GM21515 (cell line): ENCODE measurements at regions not wholly inside any gene's neighbourhood (a gene's known extent, or its start where the extent isn't known, plus 50 kb on each side); places are given as distances from the start of the nearest gene placed in this dataset.
A peak's percentile ranks its signal among the peaks of the same experiment; 100 is the strongest.
"Not testable (repeated sequence)": the region's sequence is repeated elsewhere in the genome, so short reads cannot be mapped to it uniquely, and the experiment has no call there.

Source experiments
- ATAC-seq: cut with Tn5 transposase; IDR thresholded peaks from one replicate; pipeline ENCODE4 v1.9.1; 2021; ENCODE audit not compliant: unreplicated experiment

DNA sequence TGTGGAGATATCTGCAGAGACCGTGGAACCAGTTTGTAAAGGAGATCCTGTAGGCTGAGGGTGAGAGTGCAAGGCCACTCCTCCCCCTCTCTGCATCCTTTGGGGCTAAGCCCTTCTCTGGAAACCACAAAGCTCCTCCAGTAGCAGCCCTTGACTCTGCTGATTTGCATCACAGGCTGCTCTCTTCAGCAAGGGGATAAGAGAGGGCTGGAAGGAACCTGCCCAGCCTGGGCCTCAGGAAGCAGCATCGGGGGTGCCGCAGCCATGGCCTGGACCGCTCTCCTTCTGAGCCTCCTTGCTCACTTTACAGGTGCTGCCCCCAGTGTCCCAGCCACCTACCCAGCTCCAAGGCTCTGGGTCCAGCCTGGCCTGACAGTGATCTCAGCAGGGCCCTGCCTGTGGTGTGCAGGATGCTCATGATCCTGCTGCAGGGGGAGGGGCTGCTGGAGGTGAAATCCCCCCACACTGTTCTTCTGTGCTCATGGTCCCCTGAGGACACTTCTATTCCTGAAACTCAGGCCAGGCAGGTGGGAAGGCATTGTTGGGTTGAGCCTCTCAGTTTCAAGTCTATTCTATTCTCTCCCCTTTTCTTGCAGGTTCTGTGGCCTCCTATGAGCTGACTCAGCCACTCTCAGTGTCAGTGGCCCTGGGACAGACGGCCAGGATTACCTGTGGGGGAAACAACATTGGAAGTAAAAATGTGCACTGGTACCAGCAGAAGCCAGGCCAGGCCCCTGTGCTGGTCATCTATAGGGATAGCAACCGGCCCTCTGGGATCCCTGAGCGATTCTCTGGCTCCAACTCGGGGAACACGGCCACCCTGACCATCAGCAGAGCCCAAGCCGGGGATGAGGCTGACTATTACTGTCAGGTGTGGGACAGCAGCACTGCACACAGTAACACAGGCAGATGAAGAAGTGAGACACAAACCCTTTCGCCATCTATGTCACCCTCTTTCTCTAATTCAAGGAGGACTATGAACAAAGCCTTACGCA is 68.5 kb upstream of the IGLL5 start:
- peak; percentile 65 for ATAC-seq

DNA sequence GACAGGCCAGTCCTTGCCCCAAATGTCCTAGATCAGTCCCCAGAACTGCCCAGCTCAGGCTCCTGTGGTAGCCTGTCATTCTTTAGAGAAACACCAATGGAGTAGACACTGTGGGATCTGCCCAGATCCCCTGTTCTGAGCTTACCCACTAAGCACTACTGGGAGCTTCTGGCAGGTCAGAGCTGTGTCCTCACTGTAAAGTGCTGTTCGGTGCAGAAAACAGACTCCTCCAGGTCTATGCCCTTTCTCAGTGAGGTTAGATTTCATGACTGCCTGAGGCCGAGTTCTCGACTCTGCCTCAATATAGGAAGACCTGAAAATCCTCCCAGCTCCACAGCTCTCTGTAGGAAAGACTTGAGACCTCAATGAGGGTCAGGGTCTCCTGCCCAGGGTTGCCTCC is 67.5 kb upstream of the IGLL5 start:
- ATAC-seq: no peak

DNA sequence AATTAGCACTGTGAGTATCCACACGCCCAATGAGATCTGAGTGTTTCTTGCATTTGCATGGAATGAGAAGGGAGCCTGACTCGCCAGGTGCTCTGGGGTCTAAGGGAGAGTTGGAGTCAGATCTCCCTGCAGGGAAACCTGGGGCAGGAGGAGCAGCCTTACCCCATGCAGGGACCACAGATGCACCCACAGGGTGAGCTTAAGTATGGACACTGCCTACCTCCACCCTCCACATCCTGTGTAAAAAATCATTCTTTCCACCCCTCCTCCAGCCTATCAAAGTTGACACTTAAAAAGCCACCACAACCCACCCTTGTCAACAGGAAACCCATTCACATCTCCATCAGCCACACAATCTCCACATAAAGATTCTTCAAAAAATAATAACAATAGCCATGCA is 67.0 kb upstream of the IGLL5 start:
- ATAC-seq: no peak

DNA sequence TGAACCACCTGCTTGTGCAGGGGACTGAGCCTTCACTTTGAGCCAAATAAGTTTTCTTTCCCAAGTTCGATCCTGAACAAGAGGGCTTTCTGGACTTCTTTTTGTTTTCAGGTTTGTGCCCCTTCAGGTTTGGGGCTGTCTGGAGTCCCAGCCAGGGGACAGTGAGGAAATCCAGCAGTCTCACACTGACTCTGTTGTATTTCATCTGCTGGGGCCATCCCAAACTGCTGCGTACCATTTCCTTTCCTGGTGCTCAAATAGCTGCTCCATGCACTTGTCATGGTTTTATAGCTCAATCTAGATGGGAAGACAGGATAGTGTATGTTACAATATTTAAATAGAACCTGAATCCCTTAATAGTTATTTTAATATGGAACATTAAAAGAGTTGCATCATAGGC is 66.3 kb upstream of the IGLL5 start:
- ATAC-seq: no peak

DNA sequence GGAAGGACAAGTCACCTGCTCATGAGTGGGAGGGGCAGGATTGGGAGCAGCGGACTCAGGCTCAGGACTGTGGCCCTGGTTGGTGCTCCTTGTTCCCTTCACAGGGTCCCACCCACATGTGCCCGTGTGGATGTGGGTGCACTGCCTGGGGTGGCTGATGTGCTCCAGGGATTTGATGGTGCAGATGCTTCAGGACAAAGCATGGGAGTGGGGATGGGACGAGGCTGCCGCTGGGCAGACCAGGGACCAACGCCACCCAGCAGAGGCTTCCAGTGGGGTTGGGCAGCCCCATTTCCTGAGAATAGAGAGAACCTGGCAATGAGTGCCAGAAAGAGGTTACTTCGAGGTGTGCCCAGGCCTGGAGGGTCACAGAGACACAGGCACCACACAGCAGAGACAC is 65.5 kb upstream of the IGLL5 start:
- ATAC-seq: no peak

DNA sequence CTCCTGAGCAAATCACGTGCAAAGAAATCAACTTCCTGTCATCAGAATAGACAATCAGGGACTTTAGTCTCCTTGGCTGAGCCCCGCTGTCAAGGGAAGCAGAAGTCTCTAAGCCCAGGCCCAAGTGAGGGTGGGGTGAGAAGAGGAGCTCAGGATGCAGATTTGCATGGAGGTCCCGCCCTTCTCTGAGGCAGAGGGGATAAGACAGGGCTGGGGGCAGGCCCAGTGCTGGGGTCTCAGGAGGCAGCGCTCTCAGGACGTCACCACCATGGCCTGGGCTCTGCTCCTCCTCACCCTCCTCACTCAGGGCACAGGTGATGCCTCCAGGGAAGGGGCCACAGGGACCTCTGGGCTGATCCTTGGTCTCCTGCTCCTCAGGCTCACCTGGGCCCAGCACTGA is 65.1 kb upstream of the IGLL5 start:
- ATAC-seq: not testable (repeated sequence)

DNA sequence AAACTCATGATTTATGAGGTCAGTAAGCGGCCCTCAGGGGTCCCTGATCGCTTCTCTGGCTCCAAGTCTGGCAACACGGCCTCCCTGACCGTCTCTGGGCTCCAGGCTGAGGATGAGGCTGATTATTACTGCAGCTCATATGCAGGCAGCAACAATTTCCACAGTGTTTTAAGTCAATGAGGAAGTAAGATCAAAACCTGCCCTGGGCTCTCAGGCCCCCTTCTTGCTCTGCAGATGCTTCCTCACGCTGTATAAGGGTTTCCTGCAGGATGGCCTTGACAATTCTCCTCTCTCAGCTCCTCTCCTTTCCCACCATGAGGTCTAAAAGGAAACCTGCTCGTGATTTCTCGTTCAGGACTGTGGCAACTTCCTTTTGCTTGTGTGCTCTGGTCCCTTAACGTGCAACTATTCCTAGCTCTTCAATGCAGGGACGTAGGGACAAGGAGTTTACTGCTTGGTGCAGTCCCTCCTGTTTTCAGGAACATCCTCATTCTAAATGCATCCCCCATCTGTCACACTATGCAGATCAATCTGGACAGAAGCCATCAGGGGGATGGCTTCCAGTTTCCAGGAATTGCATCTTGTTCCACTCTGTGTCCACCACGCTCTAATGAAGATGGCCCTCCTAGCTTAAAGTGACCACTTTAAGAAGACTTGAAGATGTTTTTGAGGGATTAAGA is 64.3 kb upstream of the IGLL5 start:
- no peak for ATAC-seq

DNA sequence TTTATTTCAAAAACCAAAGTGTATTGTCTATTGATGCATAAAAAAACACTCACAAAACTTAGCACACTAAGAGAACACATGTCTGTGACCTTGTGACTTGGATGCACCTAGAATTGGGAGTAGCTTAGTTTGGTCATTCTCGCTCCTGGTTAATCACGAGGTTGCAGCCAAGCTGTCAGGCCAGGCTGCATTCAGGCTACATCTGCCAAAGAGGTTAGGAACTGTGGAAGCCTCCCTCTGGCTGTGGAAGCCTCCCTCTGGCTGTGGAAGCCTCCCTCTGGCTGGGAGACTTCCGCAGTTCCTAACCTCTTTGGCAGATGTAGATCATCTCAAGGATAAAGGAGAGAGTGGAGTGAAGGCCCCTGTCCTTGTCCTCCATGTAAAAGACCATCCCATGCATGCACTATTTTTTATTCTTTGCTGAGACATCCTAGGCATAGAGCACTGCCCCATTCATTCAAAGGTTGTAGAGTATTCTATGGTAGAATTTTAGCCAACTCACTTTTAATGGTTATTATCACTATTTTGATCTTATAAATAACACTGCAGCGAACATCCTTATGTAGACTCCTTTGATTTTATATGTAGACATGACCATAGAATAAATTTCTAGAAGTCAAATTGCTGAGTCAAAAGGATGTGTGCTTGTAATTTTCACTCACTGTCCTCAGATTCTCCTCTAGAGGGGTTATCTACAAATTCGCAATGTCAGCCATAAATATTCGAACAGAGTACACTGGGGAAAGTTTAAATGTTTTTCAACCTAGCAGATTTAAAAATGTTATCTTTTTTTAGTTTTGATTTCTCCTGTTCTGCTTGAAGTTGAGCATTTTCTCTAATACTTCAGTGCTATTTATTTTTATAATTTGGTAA is 63.0 kb upstream of the IGLL5 start:
- no peak for ATAC-seq

DNA sequence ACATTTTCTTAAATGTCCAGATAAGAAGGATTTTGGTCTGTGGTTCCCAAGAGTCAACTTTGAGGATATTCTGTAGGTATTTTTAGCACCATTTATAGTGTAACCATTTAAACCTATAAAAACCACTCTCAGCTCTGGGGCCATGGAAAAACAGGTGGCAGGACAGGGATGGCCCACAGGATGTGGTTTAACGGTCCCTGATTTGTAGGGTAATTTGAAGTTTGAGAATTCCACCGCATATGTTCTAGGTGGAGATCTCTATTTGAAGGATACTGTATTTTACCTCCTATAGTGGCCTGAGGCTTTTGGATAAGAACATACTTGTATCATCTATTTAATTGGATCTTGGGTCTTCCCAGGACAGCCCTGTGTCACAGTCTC is 62.4 kb upstream of the IGLL5 start:
- no peak for ATAC-seq

DNA sequence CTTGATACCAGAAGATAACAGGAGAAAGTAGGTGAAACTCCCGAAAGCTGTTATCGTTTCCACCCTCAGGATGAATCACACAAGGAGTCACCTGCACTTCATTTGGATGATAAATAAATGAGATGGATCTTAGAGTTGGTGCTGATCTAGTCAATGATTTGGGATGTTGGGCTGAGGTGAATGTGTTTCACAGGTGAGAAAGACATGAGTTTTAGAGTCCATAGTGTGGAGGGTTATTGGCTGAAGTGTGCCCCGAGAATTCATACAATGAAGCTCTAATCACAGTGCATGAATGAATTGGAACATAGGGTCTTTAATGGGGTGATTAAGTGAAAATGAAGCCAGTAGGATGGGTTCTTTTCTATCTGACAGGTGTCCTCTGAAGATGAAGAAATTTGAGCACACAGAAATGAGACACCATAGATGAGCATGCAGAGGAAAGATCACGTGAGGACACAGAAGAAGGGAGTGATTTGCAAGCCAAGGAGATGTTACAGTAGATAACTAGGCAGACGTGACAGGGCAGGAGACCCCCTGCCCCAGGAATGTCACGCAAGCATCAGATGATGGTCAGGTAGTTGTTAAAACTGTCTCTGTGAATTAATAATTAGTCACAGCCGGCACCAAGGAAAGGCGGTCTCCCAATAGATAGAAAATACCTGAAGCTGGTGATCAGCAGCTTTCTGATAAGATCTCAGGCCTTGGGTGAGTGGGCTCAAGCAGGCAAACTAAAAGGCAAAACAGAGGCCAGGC is 60.3 kb upstream of the IGLL5 start:
- ATAC-seq: no peak

DNA sequence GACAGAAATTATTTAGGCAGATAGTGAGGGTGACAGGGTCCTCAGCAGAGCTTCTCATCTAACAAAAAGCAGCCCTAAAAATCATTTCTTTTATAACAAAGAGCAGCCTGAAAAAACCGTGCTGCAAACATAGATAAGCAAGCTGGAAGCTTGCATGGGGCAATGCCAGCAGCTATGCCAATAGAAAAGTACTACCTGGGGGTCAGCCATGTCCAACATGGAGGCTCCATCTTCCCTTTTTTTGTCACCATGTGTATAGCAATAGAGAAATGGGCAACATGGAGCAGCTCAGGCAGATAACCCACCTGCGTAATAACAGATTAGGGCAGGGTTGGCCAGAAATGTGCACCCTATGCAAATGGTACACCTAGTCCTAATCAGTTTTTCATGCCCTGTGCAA is 57.4 kb upstream of the IGLL5 start:
- no peak for ATAC-seq

DNA sequence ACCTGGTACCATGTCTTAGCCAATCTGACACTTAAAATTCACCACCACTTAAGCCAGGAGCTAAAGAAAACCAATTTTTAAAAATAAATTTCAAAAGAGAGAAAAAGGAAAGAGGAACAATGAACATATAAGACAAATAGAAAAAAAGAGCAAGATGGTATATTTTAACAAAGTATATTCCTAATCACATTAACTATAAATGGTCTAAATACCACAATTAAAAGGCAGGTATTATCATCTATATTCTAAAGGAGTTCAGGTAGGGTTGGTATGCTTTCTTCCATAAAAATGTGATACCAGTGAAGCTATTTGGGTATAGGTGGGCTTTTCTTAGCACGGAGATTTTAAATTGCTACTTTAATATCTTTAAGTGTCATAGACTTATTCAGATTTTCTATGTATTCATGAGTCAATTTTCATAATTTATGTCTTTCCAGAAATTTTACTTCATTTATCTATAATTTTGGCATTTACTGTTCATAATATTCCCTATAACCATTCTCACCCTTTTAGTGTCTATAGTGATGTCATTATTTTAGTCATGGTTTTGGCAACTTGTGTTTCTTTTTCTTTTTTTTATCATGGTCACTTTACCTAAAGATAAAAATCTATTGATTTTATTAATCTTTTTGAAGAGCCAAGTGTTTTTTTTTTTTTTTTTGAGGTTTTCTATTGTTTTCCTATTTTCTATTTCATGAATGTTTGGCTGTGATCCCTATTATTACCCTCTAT is 56.5 kb upstream of the IGLL5 start:
- no peak for ATAC-seq

DNA sequence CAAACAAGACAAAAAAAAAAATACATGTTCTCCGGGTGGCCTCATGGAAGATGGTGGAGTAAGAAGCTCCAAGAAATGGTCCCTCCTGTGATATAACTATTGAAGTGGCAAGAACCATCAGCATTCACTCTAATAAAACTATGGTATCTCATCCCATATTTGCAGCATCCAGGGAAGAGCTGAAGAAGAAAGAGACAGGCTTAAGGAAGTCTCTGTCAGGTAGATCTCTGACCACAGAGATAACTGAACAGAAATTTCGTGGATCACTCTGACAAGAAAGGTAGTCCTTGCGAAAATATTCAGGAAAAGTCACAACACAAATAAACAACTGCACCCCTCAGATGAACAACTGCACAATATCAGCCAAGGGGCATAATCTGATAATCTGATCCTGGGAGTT is 54.6 kb upstream of the IGLL5 start:
- no peak for ATAC-seq

DNA sequence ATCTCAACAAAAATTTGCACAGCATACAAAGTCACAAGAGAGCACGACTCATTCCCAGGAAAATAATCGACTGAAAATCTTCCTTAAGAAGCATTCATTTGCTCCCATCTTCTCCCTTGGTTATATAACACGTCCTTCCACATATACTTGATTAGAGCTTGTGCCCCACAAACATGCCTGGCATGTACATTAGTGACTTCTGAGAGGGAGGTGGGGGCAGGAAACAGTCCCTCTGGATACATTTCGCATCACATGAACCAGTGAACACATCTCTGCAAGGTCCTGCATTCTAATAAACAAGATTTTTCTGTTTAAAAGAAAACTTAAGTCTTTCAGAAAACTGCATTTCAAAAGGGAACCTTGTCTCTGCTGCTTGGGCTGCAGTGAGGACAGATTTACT is 54.1 kb upstream of the IGLL5 start:
- ATAC-seq: no peak

DNA sequence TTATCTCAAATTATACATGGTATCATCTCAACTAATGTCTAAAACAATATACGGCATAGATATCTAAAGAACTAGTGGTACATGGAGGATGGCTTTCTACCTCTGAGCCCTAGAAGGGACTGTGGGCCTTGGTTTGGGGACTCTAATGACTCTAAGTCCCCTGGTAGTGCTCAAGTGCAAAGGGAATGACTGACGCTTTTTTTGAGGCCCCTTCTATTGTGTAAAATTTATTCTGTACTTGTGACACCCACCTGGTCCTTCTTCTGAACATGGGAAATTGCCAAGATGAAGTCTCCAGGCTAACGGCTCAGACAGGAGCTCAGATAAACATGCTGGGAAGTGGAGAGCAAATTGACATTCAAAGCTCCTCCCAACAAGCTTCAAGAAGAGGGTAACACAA is 53.4 kb upstream of the IGLL5 start:
- no peak for ATAC-seq

DNA sequence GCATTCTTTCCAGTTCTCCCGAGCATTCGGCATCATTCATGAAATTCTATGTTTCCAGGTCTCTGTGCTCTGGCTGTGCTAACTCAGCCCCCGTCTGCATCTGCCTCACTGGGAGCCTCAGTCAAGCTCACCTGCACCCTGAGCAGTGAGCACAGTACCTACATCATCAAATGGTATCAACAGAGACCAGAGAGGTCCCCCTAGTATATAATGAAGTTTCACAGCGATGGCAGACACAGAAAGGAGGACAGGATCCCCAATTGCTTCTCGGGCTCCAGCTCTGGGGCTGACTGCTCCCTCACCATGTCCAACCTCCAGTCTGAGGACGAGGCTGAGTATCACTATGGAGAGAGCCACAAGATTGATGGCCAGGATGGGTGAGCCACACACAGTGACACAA is 52.8 kb upstream of the IGLL5 start:
- no peak for ATAC-seq

DNA sequence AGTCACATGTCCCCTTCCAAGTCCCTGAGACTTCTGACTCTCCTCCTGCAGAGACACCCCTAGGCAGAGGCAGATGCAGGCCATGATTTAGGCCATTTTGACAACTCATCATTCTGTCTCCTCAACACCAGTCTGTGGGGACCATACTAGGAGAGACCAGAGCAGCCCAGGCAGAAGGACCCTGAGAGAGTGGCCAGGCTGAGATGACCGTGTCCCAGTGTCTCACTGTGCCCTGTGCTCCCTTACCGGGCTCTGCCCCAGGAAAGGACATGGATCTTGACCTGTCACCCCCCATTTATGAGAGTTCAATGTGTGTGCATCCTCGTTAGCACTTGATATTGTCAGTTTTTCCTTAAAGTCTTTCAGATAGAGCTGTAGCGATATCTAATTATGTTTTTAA is 52.4 kb upstream of the IGLL5 start:
- no peak for ATAC-seq

DNA sequence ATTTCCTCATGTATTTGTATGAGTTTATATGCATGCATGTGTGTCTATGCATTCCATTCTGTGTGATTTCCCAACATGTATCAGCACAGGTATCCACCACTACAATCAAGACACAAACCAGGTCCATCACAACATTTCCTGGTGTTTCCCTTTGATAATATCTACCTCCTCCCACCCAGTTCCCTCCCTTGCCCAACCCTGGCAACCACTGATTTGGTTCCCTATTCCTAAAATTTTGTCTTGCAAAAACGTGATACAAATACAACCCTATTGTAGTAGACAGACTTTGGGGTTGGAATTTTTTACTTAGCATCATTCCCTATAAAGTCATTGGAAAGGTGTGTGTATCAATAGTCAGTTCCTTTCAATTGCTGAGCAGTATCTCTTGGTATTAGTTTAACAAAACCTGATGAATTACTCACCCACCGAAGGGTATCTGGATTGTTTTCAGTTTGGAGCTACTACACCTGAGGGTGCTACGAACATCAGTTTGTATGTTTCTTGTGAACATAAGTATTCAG is 51.8 kb upstream of the IGLL5 start:
- no peak for ATAC-seq

DNA sequence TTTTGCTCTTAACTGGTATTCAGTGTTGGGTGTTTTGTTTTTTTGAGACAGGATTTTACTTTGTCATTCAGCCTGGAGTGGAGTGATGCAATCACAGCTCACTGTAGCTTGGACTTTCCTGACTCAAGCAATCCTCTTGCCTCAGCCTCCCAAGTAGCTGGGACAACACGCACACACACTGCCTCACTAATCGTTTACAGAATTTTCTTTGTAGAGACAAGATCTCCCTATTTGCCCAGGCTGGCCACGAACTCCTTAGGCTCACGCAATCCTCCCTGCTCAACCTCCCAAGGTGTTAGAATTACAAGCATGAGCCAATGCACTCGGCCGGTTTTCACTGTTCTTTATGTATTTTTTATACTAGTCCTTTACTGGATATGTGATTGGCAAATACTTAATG is 51.0 kb upstream of the IGLL5 start:
- no peak for ATAC-seq
